ENCODE measurements at regions not wholly inside any gene's neighbourhood (a gene's known extent, or its start where the extent isn't known, plus 50 kb on each side); places are given as distances from the start of the nearest gene placed in this dataset.
A peak's percentile ranks its signal among the peaks of the same experiment; 100 is the strongest.

DNA sequence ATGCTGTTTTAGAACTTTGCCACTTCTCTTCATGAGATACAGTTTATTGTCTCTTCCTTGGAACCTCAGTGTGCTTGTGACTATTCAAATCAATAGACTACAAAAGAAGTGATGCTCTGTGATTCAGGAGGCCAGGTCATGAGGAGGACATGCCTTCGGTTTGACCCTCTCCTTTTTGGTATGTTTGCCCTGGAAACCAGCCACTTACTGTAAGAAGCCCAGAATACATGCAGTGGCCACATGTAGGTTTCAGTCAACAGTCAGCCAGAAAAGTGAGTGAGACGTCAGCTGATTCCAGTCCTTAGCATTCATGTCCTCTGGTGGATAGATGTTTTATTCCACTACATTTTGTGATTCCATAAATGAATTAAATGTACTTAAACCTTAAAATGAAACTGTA, 328.7 kb downstream of the PCDH18 start:
- Mint-ChIP-seq H3K27ac (no peak overlapping the region), H3K36me3 (ENCODE audit: insufficient read depth in 2 of 2) (no peaks in the 10 kb centered on the region), H3K27me3 (ENCODE audit: low read depth) (no peaks in the 10 kb centered on the region), H3K9me3 (peaks cover 1 to 5% of the 10 kb centered on the region in 2 donors), H3K4me3 (no peak overlapping the region), H3K4me1 (ENCODE audit: low read depth) (no peaks in the 10 kb centered on the region)
- ATAC-seq (replicated peaks in 1 of 2) (no peak), DNase-seq (no peak)

DNA sequence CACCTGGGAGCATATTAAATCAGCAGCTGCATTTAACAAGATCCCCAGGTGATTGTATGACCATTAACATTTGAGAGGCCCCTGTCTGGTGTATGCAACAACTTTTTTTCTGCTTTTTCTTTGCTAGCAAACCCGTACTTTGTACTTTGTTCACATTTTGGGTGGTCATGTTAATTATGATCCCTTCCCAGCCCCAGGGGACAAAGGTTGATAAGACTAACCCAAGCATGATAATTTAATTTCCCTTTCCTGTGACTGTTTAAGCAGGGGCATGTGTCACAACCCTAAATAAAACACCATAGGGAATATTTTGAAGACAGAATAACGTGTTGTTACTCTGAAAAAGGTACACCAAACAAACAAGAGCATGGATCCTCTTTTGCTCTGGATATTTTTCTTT, 332.0 kb downstream of the PCDH18 start:
- no peak overlapping the region for H3K4me3 Mint-ChIP-seq
- DNase-seq (no peak), ATAC-seq (replicated peaks in 1 of 2) (no peak)
- no peaks in the 10 kb centered on the region for H3K4me1 Mint-ChIP-seq (ENCODE audit: low read depth)
- H3K27me3 Mint-ChIP-seq (ENCODE audit: low read depth) = no peaks in the 10 kb centered on the region
- H3K9me3 Mint-ChIP-seq = peaks cover under 1 to 5% of the 10 kb centered on the region in 2 donors
- H3K27ac Mint-ChIP-seq = no peak overlapping the region
- no peaks in the 10 kb centered on the region for H3K36me3 Mint-ChIP-seq (ENCODE audit: insufficient read depth in 2 of 2)

DNA sequence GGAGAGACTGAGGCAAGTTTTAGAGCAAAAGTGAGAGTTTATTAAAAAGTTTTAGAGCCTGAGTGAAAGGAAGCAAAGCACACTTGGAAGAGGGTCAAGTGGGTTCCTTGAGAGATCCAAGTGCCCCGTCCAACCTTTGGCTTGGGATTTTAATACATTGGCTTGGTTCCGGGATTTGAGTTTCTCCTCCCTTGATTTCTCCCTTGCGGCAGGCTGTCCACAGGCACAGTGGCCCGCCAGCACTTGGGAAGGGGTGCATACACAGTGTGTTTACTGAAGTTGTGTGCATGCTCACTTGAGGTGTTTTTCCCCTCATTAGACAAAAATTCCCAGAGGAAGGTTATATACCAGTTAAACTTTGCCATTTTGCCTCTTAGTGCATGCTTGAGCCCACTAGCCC, 333.5 kb downstream of the PCDH18 start:
- no peaks in the 10 kb centered on the region for H3K36me3 Mint-ChIP-seq (ENCODE audit: insufficient read depth in 2 of 2)

DNA sequence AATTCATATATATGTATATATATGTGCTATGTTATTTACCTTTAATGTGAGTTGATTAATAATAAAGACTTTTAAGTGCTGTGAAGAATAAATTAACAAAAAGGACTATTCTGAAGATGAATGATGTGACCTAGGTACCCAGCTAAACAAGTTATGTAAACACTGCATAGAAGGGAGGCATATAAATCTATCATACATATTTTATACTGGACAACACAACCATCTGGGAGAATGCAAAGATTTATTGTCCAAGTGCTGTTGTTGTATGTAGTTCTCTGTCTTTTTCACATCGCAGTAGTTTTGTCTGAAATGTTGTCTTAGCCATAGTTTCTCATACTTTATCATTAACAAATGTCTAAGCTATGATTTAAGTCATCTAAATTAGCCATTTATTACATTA, 337.6 kb downstream of the PCDH18 start:
- Mint-ChIP-seq H3K4me3 (no peak overlapping the region), H3K4me1 (ENCODE audit: low read depth) (no peaks in the 10 kb centered on the region), H3K9me3 (peaks cover 4% of the 10 kb centered on the region in 2 donors), H3K36me3 (ENCODE audit: insufficient read depth in 2 of 2) (peaks cover 0 to under 1% of the 10 kb centered on the region in 2 donors), H3K27me3 (ENCODE audit: low read depth) (no peaks in the 10 kb centered on the region), H3K27ac (no peak overlapping the region)
- ATAC-seq (replicated peaks in 1 of 2) (no peak), DNase-seq (no peak)

More for the DNA sequence above, 333.5 kb downstream of the PCDH18 start:
- ATAC-seq (replicated peaks in 1 of 2) (no peak), DNase-seq (no peak)
- Mint-ChIP-seq H3K4me1 (ENCODE audit: low read depth) (no peaks in the 10 kb centered on the region), H3K9me3 (peaks cover 0 to 5% of the 10 kb centered on the region in 2 donors), H3K27me3 (ENCODE audit: low read depth) (no peaks in the 10 kb centered on the region), H3K4me3 (no peak overlapping the region), H3K27ac (no peak overlapping the region)

DNA sequence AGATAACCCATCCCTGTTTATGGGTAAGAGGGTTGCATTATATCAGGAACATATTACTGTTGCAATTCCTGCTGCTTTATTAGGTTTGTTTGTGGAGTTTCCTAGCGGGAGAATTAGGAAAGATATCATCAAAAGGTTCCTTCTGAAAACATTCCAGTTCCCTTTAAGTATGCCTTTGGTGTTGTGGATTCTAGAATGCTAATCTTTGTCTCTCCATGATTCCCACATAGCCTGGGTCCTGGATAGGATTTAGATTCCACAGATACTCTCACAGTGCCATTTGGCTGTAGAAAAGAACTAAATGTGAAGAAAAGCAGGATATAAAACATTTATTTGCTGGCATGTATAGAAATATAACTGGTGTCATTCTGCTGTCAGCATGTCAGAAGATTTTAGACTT, 338.7 kb downstream of the PCDH18 start:
- H3K36me3 Mint-ChIP-seq (ENCODE audit: insufficient read depth in 2 of 2) = peaks cover 0 to 1% of the 10 kb centered on the region in 2 donors
- H3K4me1 Mint-ChIP-seq (ENCODE audit: low read depth) = no peaks in the 10 kb centered on the region
- H3K27ac Mint-ChIP-seq = no peak overlapping the region
- ATAC-seq (replicated peaks in 1 of 2) = no peak
- no peak overlapping the region for H3K4me3 Mint-ChIP-seq
- H3K27me3 Mint-ChIP-seq (ENCODE audit: low read depth) = no peaks in the 10 kb centered on the region
- H3K9me3 Mint-ChIP-seq = peaks cover 4 to 6% of the 10 kb centered on the region in 2 donors
- no peak for DNase-seq

DNA sequence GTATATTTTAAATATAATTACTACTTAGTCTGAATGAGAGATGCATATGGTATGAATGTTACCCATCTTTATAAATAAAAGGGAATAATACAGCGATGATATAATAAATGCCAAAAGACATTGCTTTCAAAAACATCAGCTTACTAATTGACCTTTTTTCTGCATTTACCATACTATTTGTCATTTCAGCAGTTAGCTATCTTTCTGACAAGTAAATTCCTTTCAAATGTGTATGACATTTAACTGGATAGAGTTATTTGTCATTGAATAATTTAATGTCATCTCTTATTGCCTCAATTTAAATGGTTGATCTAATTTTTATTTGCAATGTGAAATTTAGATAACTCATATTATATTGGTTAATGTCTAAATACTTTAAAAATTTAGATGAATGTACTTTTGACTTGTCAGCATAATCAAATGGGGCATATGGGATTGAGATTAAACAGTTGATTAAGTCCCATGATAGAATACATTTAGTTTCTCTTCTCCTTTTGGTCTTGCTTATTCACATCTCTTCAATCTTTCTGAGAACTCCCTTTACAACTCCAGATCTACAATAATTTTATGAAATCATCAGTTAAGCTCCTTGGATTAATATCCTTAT, 350.9 kb downstream of the PCDH18 start:
- ATAC-seq (replicated peaks in 1 of 2) = no peak
- Mint-ChIP-seq H3K27me3 (ENCODE audit: low read depth) (no peaks in the 10 kb centered on the region), H3K36me3 (ENCODE audit: insufficient read depth in 2 of 2) (no peaks in the 10 kb centered on the region), H3K4me3 (no peak overlapping the region), H3K4me1 (ENCODE audit: low read depth) (no peaks in the 10 kb centered on the region), H3K9me3 (peaks cover 0 to 2% of the 10 kb centered on the region in 2 donors), H3K27ac (no peak overlapping the region)
- DNase-seq = no peak

DNA sequence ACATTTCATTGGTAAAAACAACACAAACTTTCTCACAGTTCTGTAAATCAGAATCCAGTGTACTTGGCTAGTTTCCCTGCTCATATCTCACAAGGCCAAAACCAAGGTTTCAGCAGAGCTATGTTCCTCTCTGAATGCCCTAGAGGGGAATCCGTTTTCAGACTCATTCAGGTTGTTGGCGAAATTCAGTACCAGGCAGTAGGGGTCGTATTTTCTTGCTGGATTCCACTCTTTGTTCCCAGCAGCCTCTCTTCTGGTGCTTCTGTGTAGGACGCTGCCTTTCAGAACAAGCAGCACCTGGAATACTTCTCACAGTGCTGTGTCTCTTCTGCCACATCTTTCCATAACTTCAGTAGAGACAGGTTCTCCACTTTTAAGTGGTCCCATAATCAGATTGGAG, 351.9 kb downstream of the PCDH18 start:
- Mint-ChIP-seq H3K9me3 (peaks cover 0 to 2% of the 10 kb centered on the region in 2 donors), H3K4me1 (ENCODE audit: low read depth) (no peaks in the 10 kb centered on the region), H3K27me3 (ENCODE audit: low read depth) (no peaks in the 10 kb centered on the region), H3K27ac (no peak overlapping the region), H3K36me3 (ENCODE audit: insufficient read depth in 2 of 2) (peaks cover 0 to 1% of the 10 kb centered on the region in 2 donors), H3K4me3 (no peak overlapping the region)
- DNase-seq (no peak), ATAC-seq (replicated peaks in 1 of 2) (no peak)

DNA sequence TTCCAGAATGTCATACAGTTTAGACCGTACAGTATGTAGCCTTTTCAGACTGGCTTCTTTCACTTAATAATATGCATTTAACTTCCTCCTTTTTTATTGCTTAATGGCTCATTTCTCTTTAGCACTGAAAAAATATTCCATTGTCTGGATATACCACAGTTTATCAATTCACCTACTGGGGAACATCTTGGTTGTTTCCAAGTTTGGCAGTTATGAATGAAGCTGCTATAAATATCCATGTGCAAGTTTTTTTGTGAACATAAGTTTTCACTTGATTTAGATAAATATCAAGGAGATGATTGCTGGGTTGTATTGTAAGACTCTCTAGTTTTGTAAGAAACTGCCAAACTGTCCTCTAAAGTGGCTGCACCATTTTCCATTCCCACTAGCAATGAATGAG, 375.5 kb downstream of the PCDH18 start:
- H3K4me3 Mint-ChIP-seq = no peak overlapping the region
- H3K9me3 Mint-ChIP-seq = peaks cover 2 to 5% of the 10 kb centered on the region in 2 donors
- H3K36me3 Mint-ChIP-seq (ENCODE audit: insufficient read depth in 2 of 2) = no peaks in the 10 kb centered on the region
- DNase-seq = no peak
- no peak for ATAC-seq (replicated peaks in 1 of 2)
- no peaks in the 10 kb centered on the region for H3K27me3 Mint-ChIP-seq (ENCODE audit: low read depth)
- no peak overlapping the region for H3K27ac Mint-ChIP-seq
- no peaks in the 10 kb centered on the region for H3K4me1 Mint-ChIP-seq (ENCODE audit: low read depth)

DNA sequence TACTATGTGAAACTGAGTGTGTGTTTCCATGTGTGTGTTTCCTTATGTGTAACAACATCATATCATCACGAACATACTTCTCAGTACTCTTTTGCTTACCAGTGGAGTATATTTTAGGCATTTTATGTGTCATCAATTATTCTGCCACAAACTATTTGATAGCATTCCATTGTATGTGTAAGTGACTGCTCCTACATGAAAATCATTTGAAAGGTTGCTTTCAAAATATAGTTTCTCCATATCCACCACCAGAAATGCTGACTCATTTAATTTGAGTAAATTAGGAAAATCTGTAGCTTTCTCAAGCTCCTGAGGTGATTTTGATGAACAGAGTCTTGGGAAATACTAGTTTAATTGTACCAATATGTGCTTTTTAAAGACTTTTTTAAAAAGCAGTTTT, 376.2 kb downstream of the PCDH18 start:
- H3K4me3 Mint-ChIP-seq = no peak overlapping the region
- H3K27me3 Mint-ChIP-seq (ENCODE audit: low read depth) = no peaks in the 10 kb centered on the region
- H3K36me3 Mint-ChIP-seq (ENCODE audit: insufficient read depth in 2 of 2) = no peaks in the 10 kb centered on the region
- ATAC-seq (replicated peaks in 1 of 2) (no peak), DNase-seq (no peak)
- no peaks in the 10 kb centered on the region for H3K4me1 Mint-ChIP-seq (ENCODE audit: low read depth)
- no peak overlapping the region for H3K27ac Mint-ChIP-seq
- peaks cover 2 to 5% of the 10 kb centered on the region in 2 donors for H3K9me3 Mint-ChIP-seq

DNA sequence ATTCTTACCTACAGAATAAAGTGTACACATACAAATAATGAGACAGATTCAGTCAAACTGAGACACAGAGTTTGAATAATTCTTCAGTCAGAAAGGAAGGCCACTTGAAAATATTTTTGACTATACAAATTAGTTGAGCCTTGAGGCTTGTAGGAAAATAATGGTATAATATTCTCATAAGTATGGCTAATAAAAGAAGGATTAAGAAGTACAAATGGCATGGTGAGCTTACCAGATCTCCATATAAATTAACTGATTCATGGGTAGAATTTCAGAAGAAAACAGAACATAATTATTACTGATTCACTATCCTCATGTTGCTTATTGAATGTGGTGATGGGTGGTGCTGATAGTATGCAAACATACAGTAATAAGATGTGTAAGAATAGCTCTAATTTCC, 401.1 kb downstream of the PCDH18 start:
- no peak overlapping the region for H3K4me3 Mint-ChIP-seq
- H3K36me3 Mint-ChIP-seq (ENCODE audit: insufficient read depth in 2 of 2) = no peaks in the 10 kb centered on the region
- H3K9me3 Mint-ChIP-seq = peaks cover 4 to 5% of the 10 kb centered on the region in 2 donors
- no peak for DNase-seq
- no peaks in the 10 kb centered on the region for H3K4me1 Mint-ChIP-seq (ENCODE audit: low read depth)
- no peak for ATAC-seq (replicated peaks in 1 of 2)
- H3K27ac Mint-ChIP-seq = no peak overlapping the region
- no peaks in the 10 kb centered on the region for H3K27me3 Mint-ChIP-seq (ENCODE audit: low read depth)

DNA sequence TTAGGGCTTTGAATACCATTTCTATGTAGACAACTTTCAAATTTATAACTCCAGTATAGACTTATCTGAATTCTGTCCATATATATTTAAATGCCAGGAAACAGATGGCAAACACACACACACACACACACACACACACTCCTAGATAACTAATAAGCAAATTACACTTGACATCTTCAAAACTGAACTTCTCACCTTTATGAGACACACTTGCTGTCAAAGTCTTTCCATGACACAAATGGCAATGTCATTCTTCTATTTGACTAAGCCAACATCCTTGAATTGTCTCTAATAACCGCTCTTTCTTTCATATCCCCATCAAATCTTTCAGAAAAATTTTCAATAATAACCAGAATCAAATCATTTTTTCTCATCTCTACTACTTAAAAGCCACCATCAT, 402.4 kb downstream of the PCDH18 start:
- H3K4me1 Mint-ChIP-seq (ENCODE audit: low read depth) = no peaks in the 10 kb centered on the region
- no peaks in the 10 kb centered on the region for H3K27me3 Mint-ChIP-seq (ENCODE audit: low read depth)
- peaks cover 5% of the 10 kb centered on the region in 2 donors for H3K9me3 Mint-ChIP-seq
- no peak overlapping the region for H3K27ac Mint-ChIP-seq
- no peak overlapping the region for H3K4me3 Mint-ChIP-seq
- no peaks in the 10 kb centered on the region for H3K36me3 Mint-ChIP-seq (ENCODE audit: insufficient read depth in 2 of 2)
- DNase-seq (no peak), ATAC-seq (replicated peaks in 1 of 2) (no peak)

DNA sequence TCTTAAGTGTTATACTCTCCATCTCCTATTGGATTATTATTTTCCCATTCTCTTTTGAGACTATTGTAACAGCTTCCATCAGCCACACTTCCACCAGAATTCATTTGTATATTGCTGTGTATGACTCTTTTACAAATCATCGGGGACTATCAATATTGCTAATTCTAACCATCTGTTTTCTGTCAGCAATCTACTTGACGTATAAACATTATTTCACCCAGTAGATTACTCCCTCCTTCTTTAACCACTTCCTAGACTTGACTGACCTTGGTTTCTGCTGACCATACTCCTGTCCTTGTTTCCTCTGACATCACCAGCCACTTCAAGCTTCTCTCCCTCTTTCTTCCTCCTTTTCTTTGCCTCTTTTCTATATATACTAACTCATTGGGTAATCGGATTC, 402.9 kb downstream of the PCDH18 start:
- Mint-ChIP-seq H3K9me3 (peaks cover 5% of the 10 kb centered on the region in 2 donors), H3K27ac (no peak overlapping the region), H3K36me3 (ENCODE audit: insufficient read depth in 2 of 2) (no peaks in the 10 kb centered on the region), H3K4me1 (ENCODE audit: low read depth) (no peaks in the 10 kb centered on the region), H3K4me3 (no peak overlapping the region), H3K27me3 (ENCODE audit: low read depth) (no peaks in the 10 kb centered on the region)
- DNase-seq (no peak), ATAC-seq (replicated peaks in 1 of 2) (no peak)

DNA sequence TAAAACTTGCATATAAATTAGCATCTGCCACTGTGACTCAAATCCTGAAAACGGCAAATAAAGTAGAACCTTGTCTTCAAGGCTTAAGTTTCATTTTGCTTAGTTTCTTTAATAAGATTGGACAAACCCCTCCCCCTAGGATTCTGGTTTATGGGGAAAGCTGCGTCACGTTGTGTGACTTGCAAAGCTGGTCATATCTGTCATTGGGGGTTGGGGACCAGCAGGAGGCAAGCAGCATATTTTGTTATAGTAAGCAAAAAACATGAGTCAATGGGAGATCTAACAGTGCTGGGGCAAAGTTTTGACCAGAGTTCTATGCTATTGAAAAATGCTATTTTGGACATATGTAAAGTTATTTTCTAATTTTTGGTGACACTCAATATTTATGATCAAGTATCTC, 407.3 kb downstream of the PCDH18 start:
- no peak for ATAC-seq (replicated peaks in 1 of 2)
- H3K4me1 Mint-ChIP-seq (ENCODE audit: low read depth) = no peaks in the 10 kb centered on the region
- H3K27me3 Mint-ChIP-seq (ENCODE audit: low read depth) = no peaks in the 10 kb centered on the region
- no peak overlapping the region for H3K27ac Mint-ChIP-seq
- H3K36me3 Mint-ChIP-seq (ENCODE audit: insufficient read depth in 2 of 2) = no peaks in the 10 kb centered on the region
- DNase-seq = no peak
- no peak overlapping the region for H3K4me3 Mint-ChIP-seq
- peaks cover 0 to 7% of the 10 kb centered on the region in 2 donors for H3K9me3 Mint-ChIP-seq

DNA sequence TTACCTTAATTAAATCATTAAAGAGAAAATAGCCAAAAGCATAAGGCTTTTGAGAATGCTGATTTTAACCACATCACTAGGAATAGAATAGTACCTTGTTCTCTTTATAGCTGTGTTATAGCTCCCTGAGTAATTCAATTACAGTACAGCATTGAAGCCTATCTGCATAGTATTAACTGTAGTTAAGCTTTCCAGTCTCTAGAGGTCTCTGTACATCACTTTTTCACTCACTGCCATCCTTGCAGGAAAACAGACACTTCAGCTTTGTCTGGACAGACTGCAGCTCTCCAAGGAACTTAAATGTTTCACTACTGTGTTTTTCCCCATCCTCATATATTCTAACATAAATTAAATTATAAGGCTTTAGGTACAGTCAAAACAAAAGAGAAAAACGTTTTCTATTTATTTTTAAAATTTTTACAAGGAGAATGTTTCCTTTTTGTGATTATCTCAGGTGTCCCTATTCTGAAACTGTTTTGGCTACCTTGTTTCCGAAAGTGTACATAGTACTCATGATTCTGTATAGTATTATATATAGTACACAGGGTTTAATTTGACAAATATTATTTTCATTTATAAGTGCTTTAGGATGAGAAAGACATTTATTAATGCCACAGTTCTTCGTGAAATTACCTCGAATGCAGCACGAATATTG, 407.9 kb downstream of the PCDH18 start:
- H3K27me3 Mint-ChIP-seq (ENCODE audit: low read depth) = no peaks in the 10 kb centered on the region
- H3K27ac Mint-ChIP-seq = no peak overlapping the region
- no peaks in the 10 kb centered on the region for H3K4me1 Mint-ChIP-seq (ENCODE audit: low read depth)
- DNase-seq (no peak), ATAC-seq (replicated peaks in 1 of 2) (peak in 1 of 2 donors; percentile 51)
- no peaks in the 10 kb centered on the region for H3K36me3 Mint-ChIP-seq (ENCODE audit: insufficient read depth in 2 of 2)
- H3K9me3 Mint-ChIP-seq = peaks cover 0 to 5% of the 10 kb centered on the region in 2 donors
- no peak overlapping the region for H3K4me3 Mint-ChIP-seq
